ENCODE measurements at regions not wholly inside any gene's neighbourhood (a gene's known extent, or its start where the extent isn't known, plus 50 kb on each side); places are given as distances from the start of the nearest gene placed in this dataset.

- intact Hi-C loops (cut with micrococcal nuclease), result no loop called here
- DNase-seq (ENCODE audit: low read depth, low spot score) (no peak), ATAC-seq (no peak)
- Histone ChIP-seq H4K20me1 (ENCODE audit: insufficient read depth) (no peaks in the 10 kb centered on the region), H3K9ac (ENCODE audit: low read length) (no peak overlapping the region), H3K27ac (ENCODE audit: low read depth, low read length) (no peak overlapping the region), H3K27me3 (ENCODE audit: insufficient read depth, low read length) (no peaks in the 10 kb centered on the region), H3K36me3 (ENCODE audit: control insufficient read depth in 1 of 2, insufficient read depth in 2 of 2, low read length in 2 of 2) (no peaks in the 10 kb centered on the region), H3K79me2 (ENCODE audit: insufficient read depth, low read length) (no peaks in the 10 kb centered on the region), H3K4me2 (ENCODE audit: low read length) (no peak overlapping the region), H3K4me1 (ENCODE audit: control insufficient read depth in 1 of 2, insufficient read depth in 2 of 2, low read length in 2 of 2) (peaks cover 15 to 18% of the 10 kb centered on the region in 2 experiments; a peak in 3 of 4 replicates), H3K4me3 (replicated peaks in 1 of 2; ENCODE audit: low read depth in 1 of 2, low read length in 2 of 2) (no peak overlapping the region), H2AFZ (ENCODE audit: low read depth, low read length, poor library complexity, severe bottlenecking) (no peak overlapping the region), H3K9me3 (ENCODE audit: control insufficient read depth in 1 of 2, insufficient read depth in 1 of 2, low read depth in 1 of 2, low read length in 2 of 2) (no peaks in the 10 kb centered on the region), H3K9me2 (ENCODE audit: insufficient read depth) (no peaks in the 10 kb centered on the region)
- RAD21 ChIA-PET (ENCODE audit: low non-redundant PET in 1 of 2, low total read pairs in 2 of 2, uncharacterized antibody in 2 of 2, unreplicated experiment in 2 of 2), result interaction anchor here in 1 of 2 experiments (0.8 kb wide), 1 partner anchor 56 kb away, joined by 4 read pairs; no protein-coding TSS in a partner anchor
- POLR2A ChIA-PET, result no interaction called here
- CTCF ChIA-PET, result no interaction called here
- no TSS peak for BruUV-seq (replicated peaks)
- TF ChIP-seq ZNF274 (IDR thresholded peaks at IDR 0.05; ENCODE audit: low read depth, low read length) (no peak), ATF3 (IDR thresholded peaks at IDR 0.05) (no peak), JUND (IDR thresholded peaks at IDR 0.05) (no peak), EZH2 (IDR thresholded peaks at IDR 0.05) (no peak), FOSL1 (IDR thresholded peaks at IDR 0.05; ENCODE audit: low read depth) (no peak), RAD21 (IDR thresholded peaks at IDR 0.05; ENCODE audit: low read depth) (no peak)
These were observed 65.1 kb upstream of the MPP7 start for GRCh38 chr10:28367929-28368484.

- Histone ChIP-seq H3K9me2 (ENCODE audit: insufficient read depth) (no peaks in the 10 kb centered on the region), H2AFZ (ENCODE audit: low read depth, low read length, poor library complexity, severe bottlenecking) (no peak overlapping the region), H3K4me3 (replicated peaks in 1 of 2; ENCODE audit: low read depth in 1 of 2, low read length in 2 of 2) (no peak overlapping the region), H3K4me2 (ENCODE audit: low read length) (no peak overlapping the region), H3K79me2 (ENCODE audit: insufficient read depth, low read length) (no peaks in the 10 kb centered on the region), H3K9me3 (ENCODE audit: control insufficient read depth in 1 of 2, insufficient read depth in 1 of 2, low read depth in 1 of 2, low read length in 2 of 2) (no peaks in the 10 kb centered on the region), H3K4me1 (ENCODE audit: control insufficient read depth in 1 of 2, insufficient read depth in 2 of 2, low read length in 2 of 2) (peaks cover 34 to 37% of the 10 kb centered on the region in 2 experiments), H4K20me1 (ENCODE audit: insufficient read depth) (no peaks in the 10 kb centered on the region), H3K27ac (ENCODE audit: low read depth, low read length) (no peak overlapping the region), H3K9ac (ENCODE audit: low read length) (no peak overlapping the region), H3K36me3 (ENCODE audit: control insufficient read depth in 1 of 2, insufficient read depth in 2 of 2, low read length in 2 of 2) (no peaks in the 10 kb centered on the region), H3K27me3 (ENCODE audit: insufficient read depth, low read length) (no peaks in the 10 kb centered on the region)
- ChIA-PET CTCF (no interaction called here), POLR2A (no interaction called here), RAD21 (ENCODE audit: low non-redundant PET in 1 of 2, low total read pairs in 2 of 2, uncharacterized antibody in 2 of 2, unreplicated experiment in 2 of 2) (no interaction called here)
- DNase-seq (ENCODE audit: low read depth, low spot score), result no peak
- no TSS peak for BruUV-seq (replicated peaks)
- intact Hi-C loops (cut with micrococcal nuclease), result no loop called here
- TF ChIP-seq POLR2A (IDR thresholded peaks at IDR 0.05; ENCODE audit: borderline replicate concordance, extremely low read depth, insufficient read depth, insufficient read length), result no peak
- no peak for TF ChIP-seq ATF3 (IDR thresholded peaks at IDR 0.05)
- TF ChIP-seq EZH2 (IDR thresholded peaks at IDR 0.05), result no peak
- no peak for TF ChIP-seq SIN3A (IDR thresholded peaks at IDR 0.05; ENCODE audit: low read depth)
- TF ChIP-seq ELF1 (IDR thresholded peaks at IDR 0.05; ENCODE audit: borderline replicate concordance, low read depth), result no peak
- TF ChIP-seq EGR1 (IDR thresholded peaks at IDR 0.05; ENCODE audit: low read depth), result no peak
- TF ChIP-seq FOSL1 (IDR thresholded peaks at IDR 0.05; ENCODE audit: low read depth), result no peak
- TF ChIP-seq ZFX (IDR thresholded peaks at IDR 0.05), result no peak
- TF ChIP-seq YY1 (IDR thresholded peaks at IDR 0.05; ENCODE audit: extremely low read depth, insufficient replicate concordance, low read depth, low read length), result no peak
- no peak for TF ChIP-seq MAX (IDR thresholded peaks at IDR 0.05)
- TF ChIP-seq SP1 (IDR thresholded peaks at IDR 0.05; ENCODE audit: low read depth), result no peak
- no peak for TF ChIP-seq RAD21 (IDR thresholded peaks at IDR 0.05; ENCODE audit: low read depth)
- TF ChIP-seq CEBPB (IDR thresholded peaks at IDR 0.05; ENCODE audit: low read depth), result no peak
- no peak for TF ChIP-seq EZH2phosphoT487 (IDR thresholded peaks at IDR 0.05; ENCODE audit: borderline replicate concordance)
- no peak for TF ChIP-seq POLR2AphosphoS5 (IDR thresholded peaks at IDR 0.05; ENCODE audit: low read depth, low read length)
- no peak for TF ChIP-seq TCF7L2 (IDR thresholded peaks at IDR 0.05; ENCODE audit: borderline replicate concordance, extremely low read depth, insufficient read depth, insufficient read length)
- TF ChIP-seq ZNF274 (IDR thresholded peaks at IDR 0.05; ENCODE audit: low read depth, low read length), result no peak
- TF ChIP-seq CBX3 (IDR thresholded peaks at IDR 0.05; ENCODE audit: low read depth), result no peak
- no peak for ATAC-seq
These were observed 67.4 kb upstream of the MPP7 start for GRCh38 chr10:28370107-28370835.
